ENCODE measurements at regions not wholly inside any gene's neighbourhood (a gene's known extent, or its start where the extent isn't known, plus 50 kb on each side); places are given as distances from the start of the nearest gene placed in this dataset.
A peak's percentile ranks its signal among the peaks of the same experiment; 100 is the strongest.

- no peak for TF ChIP-seq CTCF (IDR thresholded peaks at IDR 0.05)
- TF ChIP-seq POLR2AphosphoS5 (IDR thresholded peaks at IDR 0.05; ENCODE audit: insufficient read depth in 1 of 2, low read depth in 1 of 2): no peak
- TF ChIP-seq POLR2A (IDR thresholded peaks at IDR 0.05): no peak
- Histone ChIP-seq H3K27ac (no peak overlapping the region), H3K27me3 (no peaks in the 10 kb centered on the region), H3K4me3 (no peak overlapping the region), H3K36me3 (no peaks in the 10 kb centered on the region), H3K9me3 (no peaks in the 10 kb centered on the region), H3K4me1 (peaks cover 7% of the 10 kb centered on the region)
- intact Hi-C loops (cut with DNase I): no loop called here
- DNase-seq (ENCODE audit: extremely low spot score in 2 of 2): no peak
These were observed 237.9 kb downstream of the NFKBIZ start for GRCh38 chr3:102087236-102087635.

GRCh38 chr3:102089239-102089638 is 239.9 kb downstream of the NFKBIZ start:
- Histone ChIP-seq H3K9me3 (no peaks in the 10 kb centered on the region), H3K4me1 (peaks cover 7% of the 10 kb centered on the region), H3K27ac (no peak overlapping the region), H3K36me3 (no peaks in the 10 kb centered on the region), H3K27me3 (no peaks in the 10 kb centered on the region), H3K4me3 (no peak overlapping the region)
- no peak for DNase-seq (ENCODE audit: extremely low spot score in 2 of 2)
- no peak for TF ChIP-seq POLR2A (IDR thresholded peaks at IDR 0.05)
- no peak for TF ChIP-seq POLR2AphosphoS5 (IDR thresholded peaks at IDR 0.05; ENCODE audit: insufficient read depth in 1 of 2, low read depth in 1 of 2)
- TF ChIP-seq CTCF (IDR thresholded peaks at IDR 0.05): no peak
- intact Hi-C loops (cut with DNase I): no loop called here

- intact Hi-C loops (cut with DNase I): no loop called here
- no peaks in the 10 kb centered on the region for H3K9me3 ChIP-seq
- H3K4me1 ChIP-seq: peaks cover 7% of the 10 kb centered on the region
- H3K36me3 ChIP-seq: no peaks in the 10 kb centered on the region
- H3K4me3 ChIP-seq: no peak overlapping the region
- TF ChIP-seq POLR2AphosphoS5 (IDR thresholded peaks at IDR 0.05; ENCODE audit: insufficient read depth in 1 of 2, low read depth in 1 of 2) (peak in 1 of 2 donors; percentile 64), CTCF (IDR thresholded peaks at IDR 0.05) (no peak)
- DNase-seq (ENCODE audit: extremely low spot score in 2 of 2): no peak
- no peaks in the 10 kb centered on the region for H3K27me3 ChIP-seq
- H3K27ac ChIP-seq: no peak overlapping the region
These were observed 240.8 kb downstream of the NFKBIZ start for GRCh38 chr3:102089904-102090720.

GRCh38 chr3:102090721-102091045 is 241.4 kb downstream of the NFKBIZ start:
- Histone ChIP-seq H3K4me3 (no peak overlapping the region), H3K4me1 (peaks cover 7% of the 10 kb centered on the region), H3K27me3 (no peaks in the 10 kb centered on the region), H3K36me3 (no peaks in the 10 kb centered on the region), H3K9me3 (no peaks in the 10 kb centered on the region), H3K27ac (no peak overlapping the region)
- intact Hi-C loops (cut with DNase I): no loop called here
- DNase-seq (ENCODE audit: extremely low spot score in 2 of 2): no peak
- TF ChIP-seq POLR2AphosphoS5 (IDR thresholded peaks at IDR 0.05; ENCODE audit: insufficient read depth in 1 of 2, low read depth in 1 of 2): no peak

GRCh38 chr3:102091358-102091757 is 242.0 kb downstream of the NFKBIZ start:
- no peak for DNase-seq (ENCODE audit: extremely low spot score in 2 of 2)
- H3K36me3 ChIP-seq: no peaks in the 10 kb centered on the region
- H3K27me3 ChIP-seq: no peaks in the 10 kb centered on the region
- peaks cover 7% of the 10 kb centered on the region for H3K4me1 ChIP-seq
- H3K9me3 ChIP-seq: no peaks in the 10 kb centered on the region
- TF ChIP-seq POLR2A (IDR thresholded peaks at IDR 0.05) (no peak), CTCF (IDR thresholded peaks at IDR 0.05) (no peak), POLR2AphosphoS5 (IDR thresholded peaks at IDR 0.05; ENCODE audit: insufficient read depth in 1 of 2, low read depth in 1 of 2) (no peak)
- H3K27ac ChIP-seq: no peak overlapping the region
- intact Hi-C loops (cut with DNase I): no loop called here
- H3K4me3 ChIP-seq: no peak overlapping the region
